OCI-LY1 (cell line): ENCODE measurements at regions not wholly inside any gene's neighbourhood (a gene's known extent, or its start where the extent isn't known, plus 50 kb on each side); places are given as distances from the start of the nearest gene placed in this dataset.

Source experiments
- H2AFZ ChIP-seq: fragments of 200-600 bp; sonication (generic), shearing (Covaris generic); 2 replicates; pipeline ENCODE4 v1.6.0; 2014; ENCODE audit warnings: antibody characterized with exemption, mild to moderate bottlenecking, low read length
- H3F3A ChIP-seq: fragments of 200-600 bp; sonication (generic), shearing (Covaris generic); 2 replicates; pipeline ENCODE4 v1.6.0; 2014; ENCODE audit warnings: mild to moderate bottlenecking, antibody characterized with exemption, low read length, moderate library complexity; ENCODE audit not compliant: insufficient read depth
- H3K27ac ChIP-seq: fragments of 200-600 bp; sonication (generic); 2 replicates; pipeline ENCODE4 v1.5.1; 2014; ENCODE audit warnings: low read length, mixed run types, mild to moderate bottlenecking, low read depth; ENCODE audit not compliant: poor library complexity, severe bottlenecking
- H3K27me3 ChIP-seq: fragments of 200-600 bp; sonication (generic); 2 replicates; pipeline ENCODE4 v1.6.0; 2014; ENCODE audit warnings: antibody characterized with exemption, mild to moderate bottlenecking, low read length, moderate library complexity; ENCODE audit not compliant: insufficient read depth
- H3K36me3 ChIP-seq: fragments of 200-600 bp; sonication (generic); 2 replicates; pipeline ENCODE4 v1.6.1; 2014; ENCODE audit warnings: mild to moderate bottlenecking, antibody characterized with exemption, low read length, moderate library complexity, mixed read lengths; ENCODE audit not compliant: insufficient read depth
- H3K4me1 ChIP-seq: fragments of 200-600 bp; sonication (generic); 2 replicates; pipeline ENCODE4 v1.5.1; 2014; ENCODE audit warnings: mild to moderate bottlenecking, low read length, moderate library complexity; ENCODE audit not compliant: insufficient read depth, severe bottlenecking
- H3K4me2 ChIP-seq: fragments of 200-600 bp; sonication (generic), shearing (Covaris generic); 2 replicates; pipeline ENCODE4 v1.6.1; 2014; ENCODE audit warnings: low read length
- H3K4me3 ChIP-seq: fragments of 200-600 bp; sonication (generic); 2 replicates; pipeline ENCODE4 v1.5.1; 2014; ENCODE audit warnings: low read length, low read depth, mild to moderate bottlenecking, mixed read lengths; ENCODE audit not compliant: poor library complexity, severe bottlenecking
- H3K79me2 ChIP-seq: fragments of 200-600 bp; shearing (Covaris generic); 2 replicates; pipeline ENCODE4 v1.6.1; 2016; ENCODE audit warnings: mixed run types, low read length, mixed read lengths; ENCODE audit not compliant: insufficient read depth
- H3K9ac ChIP-seq: fragments of 200-600 bp; sonication (generic), shearing (Covaris generic); 2 replicates; pipeline ENCODE4 v1.6.1; 2014; ENCODE audit warnings: mild to moderate bottlenecking, low read length, mixed read lengths
- H3K9me2 ChIP-seq: fragments of 200-600 bp; sonication (generic), shearing (Covaris generic); 2 replicates; pipeline ENCODE4 v1.6.1; 2014; ENCODE audit warnings: low read depth, mild to moderate bottlenecking, low read length, mixed read lengths
- H3K9me3 ChIP-seq: fragments of 200-600 bp; shearing (Covaris generic); 2 replicates; pipeline ENCODE4 v1.6.1; 2014; ENCODE audit warnings: low read length, mixed read lengths
- H4K20me1 ChIP-seq: fragments of 200-600 bp; sonication (generic), shearing (Covaris generic); 2 replicates; pipeline ENCODE4 v1.6.0; 2016; ENCODE audit warnings: mild to moderate bottlenecking, low read length; ENCODE audit not compliant: insufficient read depth
- CTCF ChIP-seq: fragments of 200-600 bp; sonication (generic), shearing (Covaris generic); IDR thresholded peaks from 2 replicates; pipeline ENCODE4 v1.5.1; 2017; ENCODE audit warnings: mild to moderate bottlenecking, antibody characterized with exemption, low read length, moderate library complexity, mixed read lengths
- EZH2 ChIP-seq: fragments of 200-600 bp; sonication (generic), shearing (Covaris generic); IDR thresholded peaks from 2 replicates; pipeline ENCODE4 v1.8.0; 2017; ENCODE audit warnings: borderline replicate concordance, mixed run types, mild to moderate bottlenecking, antibody characterized with exemption, low read length, moderate library complexity, mixed read lengths

DNA sequence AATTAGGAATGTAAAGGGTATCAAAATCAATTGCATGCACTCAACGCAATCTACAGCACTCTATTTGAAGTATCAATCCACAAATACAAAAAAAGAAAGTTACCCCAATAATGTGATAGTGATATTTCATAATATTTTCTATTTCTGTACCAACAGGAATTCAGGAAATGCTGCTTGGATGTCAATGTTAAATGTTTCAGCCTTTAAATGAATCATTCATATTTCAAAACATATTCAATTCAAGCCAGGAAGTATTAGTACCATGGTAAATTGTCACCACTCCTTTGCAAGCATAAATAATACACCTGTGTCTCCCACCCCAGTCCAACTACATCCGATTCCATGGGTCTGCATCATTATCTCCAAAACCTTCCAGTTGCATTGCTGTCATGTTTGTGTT, 1185.5 kb upstream of the CDH18 start:
- no peak overlapping the region for H2AFZ ChIP-seq
- no peaks in the 10 kb centered on the region for H3K4me1 ChIP-seq
- H4K20me1 ChIP-seq, result no peaks in the 10 kb centered on the region
- H3K79me2 ChIP-seq, result no peaks in the 10 kb centered on the region
- H3K27ac ChIP-seq, result no peak overlapping the region
- no peak for TF ChIP-seq EZH2
- TF ChIP-seq CTCF, result no peak
- H3K4me3 ChIP-seq, result no peak overlapping the region
- no peaks in the 10 kb centered on the region for H3K9me2 ChIP-seq
- no peak overlapping the region for H3K4me2 ChIP-seq
- no peaks in the 10 kb centered on the region for H3F3A ChIP-seq
- no peaks in the 10 kb centered on the region for H3K36me3 ChIP-seq
- no peak overlapping the region for H3K9ac ChIP-seq
- no peaks in the 10 kb centered on the region for H3K27me3 ChIP-seq
- no peaks in the 10 kb centered on the region for H3K9me3 ChIP-seq

GRCh38 chr5:21173036-21173435, 1185.0 kb upstream of the CDH18 start:
- no peak overlapping the region for H2AFZ ChIP-seq
- no peaks in the 10 kb centered on the region for H3K4me1 ChIP-seq
- TF ChIP-seq EZH2 (no peak), CTCF (no peak)
- H3K4me3 ChIP-seq, result no peak overlapping the region
- H3K9ac ChIP-seq, result no peak overlapping the region
- no peak overlapping the region for H3K27ac ChIP-seq
- no peaks in the 10 kb centered on the region for H3K36me3 ChIP-seq
- no peak overlapping the region for H3K4me2 ChIP-seq
- no peaks in the 10 kb centered on the region for H3F3A ChIP-seq
- no peaks in the 10 kb centered on the region for H3K9me2 ChIP-seq
- H4K20me1 ChIP-seq, result no peaks in the 10 kb centered on the region
- no peaks in the 10 kb centered on the region for H3K27me3 ChIP-seq
- H3K79me2 ChIP-seq, result no peaks in the 10 kb centered on the region
- H3K9me3 ChIP-seq, result no peaks in the 10 kb centered on the region

GRCh38 chr5:21171038-21171437, 1183.0 kb upstream of the CDH18 start:
- H3K79me2 ChIP-seq, result no peaks in the 10 kb centered on the region

More at GRCh38 chr5:21171038-21171437, 1183.0 kb upstream of the CDH18 start:
- no peaks in the 10 kb centered on the region for H3K9me2 ChIP-seq
- no peaks in the 10 kb centered on the region for H3K9me3 ChIP-seq
- H3K4me2 ChIP-seq, result no peak overlapping the region
- H3K4me1 ChIP-seq, result no peaks in the 10 kb centered on the region
- no peak overlapping the region for H2AFZ ChIP-seq
- no peak overlapping the region for H3K4me3 ChIP-seq
- no peaks in the 10 kb centered on the region for H4K20me1 ChIP-seq
- H3K36me3 ChIP-seq, result no peaks in the 10 kb centered on the region
- no peaks in the 10 kb centered on the region for H3F3A ChIP-seq
- H3K27me3 ChIP-seq, result no peaks in the 10 kb centered on the region
- TF ChIP-seq CTCF (no peak), EZH2 (no peak)
- H3K27ac ChIP-seq, result no peak overlapping the region
- H3K9ac ChIP-seq, result no peak overlapping the region
